Hematopoietic multipotent progenitor cell treated with erythropoietin and hydrocortisone succinate and interleukin-3 and kit ligand, for 6 days (in vitro differentiated cells): ENCODE measurements at regions not wholly inside any gene's neighbourhood (a gene's known extent, or its start where the extent isn't known, plus 50 kb on each side); places are given as distances from the start of the nearest gene placed in this dataset.

Experiments used
- DNase-seq: peaks from one replicate; pipeline ENCODE4 v3.0.0-alpha.2; 2015

DNA sequence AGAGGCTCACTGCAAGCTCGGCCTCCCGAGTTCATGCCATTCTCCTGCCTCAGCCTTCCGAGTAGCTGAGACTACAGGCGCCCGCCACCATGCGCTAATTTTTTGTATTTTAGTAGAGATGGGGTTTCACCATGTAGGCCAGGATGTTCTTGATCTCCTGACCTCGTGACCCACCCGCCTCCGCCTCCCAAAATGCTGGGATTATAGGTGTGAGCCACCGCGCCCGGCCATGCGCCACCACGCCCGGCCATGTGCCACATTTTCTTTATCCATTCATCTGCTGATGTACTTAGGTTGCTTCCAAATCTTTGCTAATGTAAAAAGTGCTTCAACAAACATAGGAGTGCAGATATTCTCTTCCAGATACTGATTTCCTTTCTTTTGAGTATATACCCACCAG lies 408.6 kb downstream of the CAAP1 start:
- no peak for DNase-seq

DNA sequence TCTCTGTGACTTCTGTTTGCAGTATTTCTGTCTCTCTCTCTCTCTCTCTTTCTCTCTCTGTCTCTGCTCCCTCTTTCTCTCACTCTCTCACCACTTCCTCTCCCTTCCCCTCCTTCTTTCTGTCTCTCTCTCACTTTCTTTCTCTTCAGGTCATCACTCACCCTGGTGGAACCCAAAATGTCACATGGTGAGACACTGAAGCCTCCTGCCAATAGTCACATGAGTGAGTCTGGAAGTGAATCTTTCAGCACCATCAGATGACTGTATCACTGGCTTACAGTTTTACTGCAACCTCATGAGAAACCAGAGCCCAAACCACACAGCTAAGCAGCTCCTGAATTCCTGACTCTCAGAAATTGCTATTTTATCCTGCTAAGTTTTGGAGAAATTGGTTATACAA lies 414.6 kb downstream of the CAAP1 start:
- DNase-seq = no peak

DNA sequence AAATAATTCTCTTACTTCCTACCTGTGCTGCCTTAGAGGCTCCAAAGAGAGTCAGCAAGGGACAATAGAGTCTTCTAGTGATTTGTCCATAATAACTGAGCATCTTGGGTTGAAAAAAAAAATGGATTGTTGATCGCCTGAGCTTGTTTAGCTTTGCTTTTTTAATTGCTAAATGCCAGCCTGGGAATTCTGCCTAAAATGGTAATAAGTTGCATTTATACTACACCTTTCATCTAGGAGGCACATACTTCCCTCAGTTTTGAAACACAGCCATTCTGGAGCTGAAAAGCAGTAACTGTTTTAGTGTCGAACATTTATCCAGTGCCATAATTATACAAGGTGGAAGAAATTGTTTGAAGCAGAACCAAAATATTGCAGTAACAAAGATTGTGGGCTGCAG lies 421.3 kb downstream of the CAAP1 start:
- DNase-seq = no peak

DNA sequence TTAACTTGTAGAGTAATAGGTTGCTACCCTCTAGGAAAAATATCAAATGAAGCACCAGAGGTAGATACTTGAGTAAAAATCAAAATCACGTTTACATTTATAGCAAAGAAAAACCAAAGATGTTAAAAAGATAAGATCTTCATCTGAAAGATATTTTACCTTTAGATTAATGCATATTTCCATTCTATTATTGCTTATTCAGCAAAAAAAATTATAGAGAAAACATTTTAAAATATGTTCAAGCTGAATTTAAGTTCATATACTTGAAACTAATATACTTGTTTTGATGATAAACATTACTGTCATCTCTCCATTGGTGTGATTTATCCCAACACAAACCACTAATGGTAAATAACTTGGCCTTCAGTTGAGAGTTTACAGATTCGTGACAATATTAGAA lies 422.3 kb downstream of the CAAP1 start:
- DNase-seq = no peak

DNA sequence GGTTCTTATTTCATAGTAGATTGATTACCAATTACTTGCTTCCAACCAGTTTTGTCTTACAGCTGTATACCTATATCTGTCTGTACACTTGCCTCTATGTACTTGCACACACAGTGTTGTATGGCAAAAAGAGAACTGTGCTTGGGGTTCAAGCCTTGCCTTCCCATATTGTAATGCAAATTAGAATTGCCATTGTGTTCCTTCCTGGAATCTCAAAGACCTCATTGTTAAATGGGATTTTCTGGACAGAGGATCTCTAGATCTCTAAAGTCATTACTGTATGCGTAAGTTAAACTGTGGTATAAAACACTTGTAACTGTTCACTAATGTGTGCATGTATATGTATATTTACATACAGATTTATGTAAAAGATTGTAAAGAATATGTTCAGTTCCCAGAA lies 428.8 kb downstream of the CAAP1 start:
- no peak for DNase-seq

DNA sequence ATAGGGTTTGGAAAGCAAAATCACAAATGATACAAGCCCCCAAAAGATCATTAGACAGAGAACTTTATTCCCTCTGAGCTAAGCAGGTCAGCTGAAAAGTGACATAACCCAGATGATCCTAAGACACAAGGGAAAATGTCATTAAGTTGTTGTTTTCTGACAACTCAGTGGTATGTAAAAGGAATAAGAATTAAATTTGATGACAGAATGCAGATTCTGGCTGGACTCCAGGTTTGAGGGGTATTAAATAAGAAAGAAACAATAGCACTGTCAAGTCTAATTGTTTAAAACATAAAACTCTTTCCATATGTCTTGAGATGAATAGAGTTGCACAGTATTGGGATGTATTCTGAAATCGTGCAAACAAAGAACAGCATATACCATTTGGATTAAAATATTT lies 429.9 kb downstream of the CAAP1 start:
- no peak for DNase-seq

DNA sequence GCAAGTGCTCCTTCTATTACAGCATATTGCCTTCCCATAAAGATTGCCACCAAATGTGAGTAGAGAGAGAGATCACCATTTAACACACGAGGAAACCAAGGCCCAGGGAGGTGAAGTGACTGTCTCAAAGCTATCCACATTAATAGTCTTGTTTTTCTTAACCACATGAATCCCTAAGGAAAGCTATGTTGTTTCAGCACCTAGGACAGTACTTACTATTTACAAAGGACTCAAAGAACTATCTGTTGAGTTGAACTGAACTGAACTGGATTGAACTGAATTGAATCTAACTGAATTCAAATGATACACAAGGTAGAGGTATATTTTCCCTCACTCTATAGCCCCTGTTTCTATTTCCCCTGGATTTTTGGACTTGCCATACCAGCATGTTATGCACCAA lies 430.4 kb downstream of the CAAP1 start:
- no peak for DNase-seq

DNA sequence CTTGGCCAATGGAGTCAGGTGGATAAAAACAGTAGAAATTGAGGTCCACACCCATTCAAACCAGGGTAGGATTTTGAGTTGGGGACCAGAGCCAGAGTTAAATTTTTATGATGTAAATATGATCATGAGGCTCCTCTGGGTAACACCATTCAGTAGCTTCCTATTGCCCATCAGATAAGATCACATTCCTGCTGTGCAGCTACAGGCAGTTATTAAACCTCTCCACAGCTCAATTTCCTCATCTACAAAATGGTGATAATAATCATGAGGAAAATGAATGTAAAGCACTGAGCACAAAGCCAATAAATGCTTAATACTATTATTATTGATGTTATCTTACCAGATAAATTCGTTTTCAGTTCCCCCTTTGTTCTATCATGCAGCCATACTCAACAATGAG lies 432.0 kb downstream of the CAAP1 start:
- DNase-seq = no peak

DNA sequence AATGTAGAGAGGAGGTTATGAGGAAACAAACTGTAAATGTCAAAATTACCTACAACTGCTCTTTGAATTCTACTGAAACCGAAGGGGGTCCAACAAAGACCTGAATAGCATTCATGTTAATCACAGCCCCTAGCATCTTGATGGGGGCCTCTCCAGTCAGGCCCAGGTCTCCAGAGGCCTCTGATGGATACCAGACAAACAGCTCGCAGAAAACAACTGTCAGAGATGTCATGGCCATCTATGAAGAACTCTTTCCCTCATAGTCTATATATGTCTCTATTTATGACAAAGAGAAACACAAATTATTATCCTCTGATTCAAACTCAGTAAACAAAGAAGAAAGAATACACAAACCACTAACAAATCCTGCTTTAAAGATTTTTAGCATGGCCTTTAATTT lies 432.6 kb downstream of the CAAP1 start:
- no peak for DNase-seq

DNA sequence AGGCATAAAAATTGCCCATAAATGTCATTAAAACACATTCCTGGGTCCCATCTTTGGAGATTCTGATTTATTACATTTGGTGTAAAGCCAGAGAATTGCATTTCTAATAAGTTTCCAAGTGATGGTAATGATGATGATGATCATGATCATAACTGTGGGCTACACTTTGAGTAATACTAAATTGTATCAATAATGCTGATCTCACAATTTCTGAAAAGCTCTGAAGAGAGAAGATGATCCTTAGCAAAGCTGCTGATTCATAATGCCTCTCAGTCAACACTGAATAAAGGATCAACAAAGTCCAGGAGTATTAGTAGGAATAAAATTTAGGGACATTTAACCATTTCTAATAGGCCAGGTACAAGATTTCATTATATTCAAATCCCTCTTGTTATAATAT lies 434.5 kb downstream of the CAAP1 start:
- DNase-seq = no peak

DNA sequence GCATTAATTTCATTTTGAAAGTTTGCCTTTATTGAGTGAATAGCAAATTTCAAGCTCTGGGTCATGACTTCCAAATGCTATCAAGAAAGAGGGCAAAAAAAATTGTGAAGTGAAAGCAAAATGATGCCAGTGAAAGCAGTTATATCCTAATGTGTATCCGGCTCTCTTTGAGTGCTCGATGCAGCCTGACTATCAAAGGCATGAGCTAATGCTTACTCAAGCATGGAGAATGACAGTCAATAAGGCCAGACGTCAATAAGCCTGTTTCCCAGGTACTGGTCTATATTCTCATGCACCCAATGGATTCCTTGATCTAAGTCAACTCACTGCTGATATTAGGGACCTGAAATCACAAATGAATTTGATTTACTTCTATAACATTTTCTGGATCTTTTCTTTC lies 435.5 kb downstream of the CAAP1 start:
- no peak for DNase-seq

DNA sequence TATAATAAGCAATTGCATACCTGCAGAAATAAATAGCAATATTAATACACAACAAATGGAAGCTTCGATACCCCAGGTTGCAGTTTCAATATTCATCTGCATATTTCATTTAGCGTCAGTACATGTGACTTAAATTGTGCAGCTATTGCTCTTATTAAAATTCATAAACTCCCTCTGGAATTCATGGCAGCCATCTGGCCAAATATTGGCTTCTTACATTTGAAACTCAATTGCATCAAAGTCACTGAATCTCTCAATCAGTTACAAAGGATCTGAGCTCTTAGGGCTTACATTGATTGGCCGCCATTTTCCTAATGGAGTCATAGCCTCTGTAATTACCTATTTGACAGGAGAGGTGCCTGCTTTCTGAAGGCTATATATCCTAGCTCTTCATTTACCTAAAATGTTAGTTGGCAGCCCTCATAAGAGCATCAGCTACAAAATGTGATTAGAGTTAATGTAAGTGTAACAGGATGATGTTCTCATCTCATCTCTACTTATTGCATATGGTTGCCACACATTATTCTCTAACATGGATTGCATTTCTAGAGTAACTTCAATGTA lies 453.5 kb downstream of the CAAP1 start:
- no peak for DNase-seq

DNA sequence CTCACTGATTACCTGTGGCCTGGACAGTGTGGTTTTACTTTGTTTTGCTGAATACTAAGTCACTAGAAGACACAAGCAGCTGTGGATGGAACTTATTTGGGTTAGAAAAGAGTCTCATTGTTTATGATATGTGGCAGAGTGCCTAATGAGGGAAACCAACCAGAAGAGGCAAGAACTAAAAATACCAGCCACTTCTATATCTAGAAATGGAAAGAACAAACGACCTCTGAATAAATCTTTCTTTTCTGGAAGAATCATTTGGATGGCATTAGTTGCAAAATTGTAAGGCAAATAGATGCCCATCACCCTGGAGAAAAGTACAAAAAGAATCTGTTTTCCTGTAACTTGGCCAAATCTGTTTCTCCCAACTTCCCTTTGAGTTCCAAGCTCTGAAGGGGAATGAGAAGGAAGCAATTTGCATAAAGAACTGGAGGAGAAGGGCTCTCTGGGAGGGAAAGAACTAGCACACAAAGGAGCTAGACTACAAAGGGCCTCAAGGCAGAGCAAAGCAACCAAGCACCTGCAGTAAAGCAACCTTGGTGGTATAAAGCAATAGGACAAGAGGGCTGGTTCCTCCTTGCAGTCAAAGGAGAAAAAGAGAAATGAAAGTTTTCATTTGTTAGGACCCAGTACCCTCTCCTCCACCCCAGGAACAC lies 455.4 kb downstream of the CAAP1 start:
- no peak for DNase-seq

DNA sequence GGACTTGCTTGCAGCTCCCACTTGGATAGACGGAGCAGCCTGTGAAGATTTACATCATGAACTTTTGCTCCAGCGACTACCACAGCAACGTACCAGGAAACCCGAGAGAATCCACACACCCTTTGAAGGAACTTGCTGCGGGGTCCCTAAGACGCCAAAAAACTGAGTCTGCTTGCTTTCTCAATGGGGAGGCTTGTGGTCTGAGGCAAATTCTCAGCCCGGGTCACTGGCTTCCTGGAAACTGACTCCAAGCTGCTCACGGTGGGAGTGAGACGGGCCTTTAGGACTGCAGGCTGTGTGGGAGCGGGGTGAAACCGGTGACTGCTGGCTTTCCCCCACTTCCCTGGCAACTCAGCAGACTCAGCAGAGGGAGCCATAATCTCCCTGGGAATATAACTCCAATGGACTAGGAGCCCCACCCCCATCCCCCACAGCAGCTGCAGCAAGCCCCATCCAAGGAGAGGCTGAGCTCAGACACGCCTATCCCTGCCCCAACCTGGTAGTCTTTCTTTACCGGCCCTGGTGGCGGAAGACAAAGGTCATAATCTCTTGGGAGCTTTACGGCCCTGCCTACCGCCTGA lies 466.0 kb downstream of the CAAP1 start:
- DNase-seq = no peak

DNA sequence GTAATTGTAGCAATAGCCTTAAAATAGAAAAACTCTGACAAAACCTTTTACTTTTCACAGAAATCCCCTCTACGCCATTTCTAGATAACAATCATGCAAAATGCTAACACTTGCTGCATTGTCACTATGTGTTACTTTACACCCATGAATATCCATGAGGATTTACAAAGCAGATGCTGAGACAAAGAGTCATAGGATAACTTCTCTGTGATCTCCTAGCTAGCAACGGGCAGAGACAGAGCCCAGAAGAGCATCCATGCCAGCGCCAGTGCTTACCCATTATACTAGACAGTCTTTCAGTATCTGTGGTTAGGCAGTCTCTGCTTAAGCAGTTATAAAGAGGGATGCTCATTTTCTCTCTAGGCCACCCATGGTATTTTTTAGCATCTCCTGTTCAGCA lies 474.1 kb downstream of the CAAP1 start:
- no peak for DNase-seq

DNA sequence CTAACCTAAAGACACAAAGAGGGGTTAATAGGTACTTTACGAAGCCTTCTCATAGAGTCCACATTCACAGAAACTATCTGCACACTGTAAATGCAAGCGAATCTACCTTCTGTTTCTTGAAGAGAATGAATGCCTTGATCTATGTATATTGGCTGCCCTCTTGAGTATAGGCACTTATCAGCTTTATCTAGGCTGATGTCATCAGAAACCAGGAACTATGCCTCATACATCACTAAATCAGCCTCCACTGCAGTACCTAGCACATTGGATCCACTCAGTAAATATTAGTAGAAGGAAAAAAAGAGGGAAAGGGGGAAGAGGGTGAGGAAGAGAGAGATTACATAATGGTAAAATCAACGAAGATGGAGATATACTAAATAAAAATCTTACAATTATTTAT lies 477.1 kb downstream of the CAAP1 start:
- no peak for DNase-seq

DNA sequence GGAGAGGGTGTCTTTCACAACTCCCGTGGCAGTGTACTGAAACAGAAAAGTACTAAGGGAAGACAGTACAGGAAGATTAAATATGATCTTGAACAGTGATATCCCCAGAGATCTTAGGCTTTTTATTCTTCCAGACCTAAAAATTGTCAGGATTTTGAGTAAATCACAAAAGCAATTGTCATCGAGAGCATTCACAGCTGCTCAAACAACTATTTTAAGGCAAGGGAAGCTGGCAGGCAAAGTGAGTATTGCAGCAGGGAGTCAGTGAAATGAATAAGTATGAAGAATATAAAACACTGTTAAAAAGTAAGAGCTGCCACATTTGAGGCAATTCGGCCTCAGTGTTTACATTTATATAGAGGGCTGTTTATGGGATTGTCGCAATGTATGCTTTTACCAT lies 479.0 kb downstream of the CAAP1 start:
- DNase-seq = no peak

DNA sequence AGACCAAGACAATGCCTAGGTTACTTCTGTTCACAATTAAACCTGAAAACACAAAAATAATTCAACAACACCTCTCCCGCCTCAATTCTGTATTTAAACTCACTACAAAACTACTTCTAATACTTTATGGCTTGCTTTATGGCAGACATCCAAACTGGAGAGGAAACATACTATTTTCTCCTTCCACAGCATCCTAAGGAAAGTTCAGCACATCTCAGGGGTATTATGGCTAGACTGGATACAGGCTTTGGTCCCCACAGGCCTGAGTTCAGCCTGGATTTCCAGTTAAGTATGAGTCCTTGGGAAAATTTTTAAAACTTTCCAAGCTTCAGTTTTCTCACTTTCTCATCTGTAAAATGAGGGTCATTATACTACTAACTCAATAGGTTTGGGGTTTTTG lies 480.2 kb downstream of the CAAP1 start:
- DNase-seq = no peak

DNA sequence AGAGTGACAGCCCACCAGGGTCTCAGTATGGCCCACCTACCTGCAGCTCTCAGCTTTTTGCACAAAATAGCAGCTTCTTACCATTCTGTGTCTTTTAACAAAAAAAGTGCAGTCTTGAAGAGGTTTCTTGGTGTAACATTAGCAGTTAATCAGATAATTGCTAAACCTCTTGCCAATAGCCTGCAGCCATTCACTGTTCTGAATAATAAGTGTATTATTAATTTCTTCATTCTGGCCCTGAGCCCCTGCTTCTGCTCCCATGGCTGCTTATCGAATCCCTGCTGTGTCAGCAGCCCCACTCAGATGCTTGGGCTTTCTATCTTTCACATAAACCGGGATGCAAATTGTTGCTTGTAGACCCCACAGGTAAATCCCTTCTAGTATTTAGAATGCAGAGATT lies 485.9 kb downstream of the CAAP1 start:
- no peak for DNase-seq

DNA sequence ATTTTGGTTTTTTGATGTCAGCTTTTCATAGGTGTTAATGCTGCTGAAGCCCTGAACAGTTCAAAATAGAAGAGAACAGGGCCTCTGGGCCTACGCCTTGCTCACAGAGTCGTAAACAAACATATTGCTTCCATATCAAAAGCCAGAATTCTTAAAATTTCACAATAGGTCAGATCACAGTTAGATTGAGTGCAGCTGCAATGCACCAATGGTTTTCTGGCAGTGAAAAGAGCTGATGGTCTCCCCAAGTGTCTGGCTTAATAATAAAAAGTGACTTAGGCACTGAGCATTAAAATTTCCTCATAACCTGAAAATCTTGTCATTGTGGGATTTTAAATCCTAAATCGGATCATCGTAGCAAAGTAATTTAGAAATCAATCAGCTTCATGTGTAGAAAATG lies 493.0 kb downstream of the CAAP1 start:
- no peak for DNase-seq

DNA sequence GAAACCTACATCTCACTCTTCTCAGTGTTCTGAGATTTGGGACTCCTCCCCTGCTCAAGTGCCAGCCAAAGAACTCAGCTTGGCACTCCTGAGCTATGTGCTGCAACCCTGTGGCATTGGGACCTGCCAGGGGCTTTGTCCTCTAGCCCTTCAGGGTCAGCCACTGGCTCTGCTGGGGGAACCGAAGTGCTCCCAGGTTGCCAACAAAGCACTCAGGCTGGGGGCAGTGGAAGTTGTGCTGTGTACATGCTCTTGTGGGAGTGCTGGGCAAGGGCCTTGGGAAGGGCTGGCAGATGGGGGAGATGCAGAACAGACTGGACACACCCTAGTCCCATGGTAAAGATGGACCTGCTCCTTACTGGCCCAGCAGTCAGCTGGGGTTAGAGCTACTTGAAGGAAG lies 498.6 kb downstream of the CAAP1 start:
- DNase-seq = no peak

DNA sequence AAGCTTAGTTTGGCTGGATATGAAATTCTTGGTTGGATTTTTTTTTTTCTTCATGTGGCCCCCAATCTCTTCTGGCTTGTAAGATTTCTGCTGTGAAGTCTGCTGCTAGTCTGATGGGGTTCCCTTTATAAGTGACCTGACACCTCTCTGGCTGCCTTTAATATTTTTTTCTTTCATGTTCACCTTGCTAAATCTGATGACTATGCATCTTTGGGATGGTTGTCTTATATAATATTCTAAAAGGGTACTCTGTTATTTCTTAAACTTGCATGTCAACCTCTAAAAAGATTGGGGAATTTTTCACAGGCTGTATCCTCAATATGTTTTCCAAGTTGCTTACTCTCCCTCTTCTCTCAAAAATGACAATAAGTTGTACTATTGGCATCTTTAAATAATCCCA lies 500.0 kb downstream of the CAAP1 start:
- no peak for DNase-seq

DNA sequence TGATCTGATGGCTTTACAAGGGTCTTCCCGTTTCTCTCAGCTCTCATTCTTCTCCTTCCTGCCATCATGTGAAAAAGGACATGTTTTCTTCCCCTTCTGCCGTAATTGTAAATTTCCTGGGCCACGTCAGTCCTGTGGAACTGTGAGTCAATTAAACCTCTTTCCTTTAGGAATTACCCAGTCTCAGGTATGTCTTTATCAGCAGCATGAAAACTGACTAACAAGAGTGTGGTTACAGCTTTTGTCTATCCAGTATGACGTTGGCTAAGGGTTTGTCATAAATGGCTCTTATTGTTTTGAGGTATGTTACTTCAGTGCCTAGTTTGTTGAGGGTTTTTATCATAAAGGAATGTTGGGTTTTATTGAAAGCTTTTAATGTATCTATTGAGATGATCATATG lies 501.6 kb downstream of the CAAP1 start:
- DNase-seq = no peak

DNA sequence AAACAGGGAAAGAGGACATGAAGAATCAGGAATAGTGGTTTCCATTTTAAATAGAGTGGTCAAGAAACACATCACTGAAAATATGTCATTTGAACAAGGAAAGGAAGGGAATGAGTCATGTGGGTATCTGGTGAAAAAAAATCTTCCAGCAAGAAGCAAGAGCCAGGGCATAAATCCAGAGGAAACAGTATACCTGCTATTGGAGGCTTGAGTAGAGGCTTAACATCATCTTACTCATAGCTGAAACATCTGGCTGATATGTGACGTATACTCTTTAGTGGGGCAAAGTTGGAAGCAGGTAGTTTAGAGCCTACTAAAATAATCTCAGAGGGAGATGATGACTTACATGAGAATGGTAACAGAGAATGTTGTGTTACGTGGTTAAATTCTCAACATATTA lies 517.2 kb downstream of the CAAP1 start:
- DNase-seq = no peak

DNA sequence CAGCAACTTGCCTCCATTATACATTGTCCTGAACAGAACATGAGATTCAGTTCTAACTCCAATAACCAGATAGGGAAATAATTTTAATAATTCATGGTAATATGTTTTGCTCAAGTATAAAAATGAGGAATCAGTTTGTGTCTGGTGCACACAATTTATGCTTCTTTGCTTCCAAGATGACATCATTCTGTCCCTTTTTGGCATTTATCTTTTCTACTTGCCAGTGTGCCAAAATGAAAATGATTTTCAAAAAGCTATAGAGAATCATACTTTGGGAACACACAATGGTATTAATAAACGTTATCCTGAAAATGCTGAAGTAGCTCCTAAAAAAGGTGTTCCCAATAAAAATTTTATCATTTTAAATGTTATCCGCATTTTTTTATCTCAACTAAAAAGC lies 519.0 kb downstream of the CAAP1 start:
- DNase-seq = no peak
